ENCODE measurements at regions not wholly inside any gene's neighbourhood (a gene's known extent, or its start where the extent isn't known, plus 50 kb on each side); places are given as distances from the start of the nearest gene placed in this dataset.

GRCh38 chr17:5758651-5759050 lies 174.3 kb upstream of the NLRP1 start:
- Mint-ChIP-seq H3K27ac (no peak overlapping the region), H3K4me3 (no peak overlapping the region), H3K36me3 (ENCODE audit: insufficient read depth in 1 of 3, low read depth in 3 of 3) (no peaks in the 10 kb centered on the region), H3K4me1 (0 out of 4 replicates have a peak, but pooled peaks cover 0 to 3% of the 10 kb centered on the region in 2 experiments), H3K27me3 (ENCODE audit: low read depth) (peaks cover 22% of the 10 kb centered on the region), H3K9me3 (no peaks in the 10 kb centered on the region; a peak in 1 of 5 replicates)
- Histone ChIP-seq H4K91ac (ENCODE audit: insufficient read length, low read depth, low read length) (no peak overlapping the region), H2BK20ac (ENCODE audit: low read depth, low read length, poor library complexity, severe bottlenecking) (no peak overlapping the region), H2BK120ac (ENCODE audit: low read depth, low read length, poor library complexity, severe bottlenecking) (no peak overlapping the region), H3K79me1 (ENCODE audit: insufficient read depth, low read depth, low read length, poor library complexity, severe bottlenecking) (no peaks in the 10 kb centered on the region), H3K27ac (ENCODE audit: insufficient read length, low read depth, low read length) (no peak overlapping the region), H3K56ac (ENCODE audit: insufficient read length, low read depth, low read length) (no peak overlapping the region), H3K23me2 (ENCODE audit: insufficient read length, low read depth, low read length, poor library complexity, severe bottlenecking) (no peaks in the 10 kb centered on the region), H2AFZ (ENCODE audit: low read length) (no peak overlapping the region), H2AK5ac (ENCODE audit: insufficient read length, low read length) (no peak overlapping the region), H2BK12ac (ENCODE audit: insufficient read length, low read depth, low read length) (no peak overlapping the region), H3K4me1 (ENCODE audit: insufficient read depth, low read length) (no peaks in the 10 kb centered on the region), H3K9ac (ENCODE audit: extremely low read depth, insufficient read length, low read length) (no peak overlapping the region), H2BK15ac (ENCODE audit: low read depth, low read length) (no peak overlapping the region), H3K23ac (ENCODE audit: insufficient read length, low read depth, low read length) (no peak overlapping the region), H4K20me1 (ENCODE audit: control insufficient read depth, insufficient read depth, insufficient read length) (no peaks in the 10 kb centered on the region), H3K9me3 (ENCODE audit: control insufficient read depth, low read depth, low read length) (no peaks in the 10 kb centered on the region), H3K27me3 (ENCODE audit: insufficient read depth, low read length) (no peaks in the 10 kb centered on the region), H3K4me2 (ENCODE audit: insufficient read depth, insufficient read length, low read length) (no peak overlapping the region), H2BK5ac (ENCODE audit: insufficient read length, low read length) (no peak overlapping the region), H3K4ac (ENCODE audit: low read depth, low read length) (no peak overlapping the region), H3K79me2 (ENCODE audit: insufficient read depth, low read length) (no peaks in the 10 kb centered on the region), H3K14ac (ENCODE audit: insufficient read depth, low read length) (no peak overlapping the region), H4K5ac (ENCODE audit: insufficient read length, low read depth, low read length) (no peak overlapping the region), H3T11ph (ENCODE audit: low read length) (no peak overlapping the region), H4K8ac (replicated peaks; ENCODE audit: insufficient read length, low read depth, low read length) (no peak overlapping the region), H3K18ac (ENCODE audit: insufficient read length, low read depth, low read length) (no peak overlapping the region)
- DNase-seq: peak; percentile 93
- TF ChIP-seq CTCF (conservative IDR thresholded peaks at IDR 0.05): no peak
